Trophoblast cell (in vitro differentiated cells and primary cell): ENCODE measurements at regions not wholly inside any gene's neighbourhood (a gene's known extent, or its start where the extent isn't known, plus 50 kb on each side); places are given as distances from the start of the nearest gene placed in this dataset.
A peak's percentile ranks its signal among the peaks of the same experiment; 100 is the strongest.
"Not testable (repeated sequence)": the region's sequence is repeated elsewhere in the genome, so short reads cannot be mapped to it uniquely, and the experiment has no call there.

Source experiments
- DNase-seq, 2 donors: peaks; one replicate each; pipeline ENCODE4 v3.0.0-alpha.2; 2016
- H2AFZ ChIP-seq: 2 replicates; pipeline ENCODE4 v1.6.1; 2013; ENCODE audit warnings: low read length, moderate library complexity, mild to moderate bottlenecking; ENCODE audit not compliant: insufficient read depth, poor library complexity
- H2AK5ac ChIP-seq: 2 replicates; pipeline ENCODE4 v1.6.1; 2013; ENCODE audit warnings: mild to moderate bottlenecking, low read length
- H2BK120ac ChIP-seq: 2 replicates; pipeline ENCODE4 v1.6.1; 2013; ENCODE audit warnings: low read length, mild to moderate bottlenecking, moderate library complexity; ENCODE audit not compliant: insufficient read depth, poor library complexity
- H2BK12ac ChIP-seq: 2 replicates; pipeline ENCODE4 v1.6.1; 2013; ENCODE audit warnings: mild to moderate bottlenecking, low read length, moderate library complexity
- H2BK5ac ChIP-seq: 2 replicates; pipeline ENCODE4 v1.6.1; 2013; ENCODE audit warnings: low read length, low read depth, moderate library complexity, mild to moderate bottlenecking; ENCODE audit not compliant: poor library complexity
- H3K14ac ChIP-seq: 2 replicates; pipeline ENCODE4 v1.6.1; 2013; ENCODE audit warnings: mild to moderate bottlenecking, low read length
- H3K18ac ChIP-seq: 2 replicates; pipeline ENCODE4 v1.6.1; 2013; ENCODE audit warnings: mild to moderate bottlenecking, low read length
- H3K23ac ChIP-seq: 2 replicates; pipeline ENCODE4 v1.6.1; 2013; ENCODE audit warnings: low read length
- H3K27ac ChIP-seq: 2 replicates; pipeline ENCODE4 v1.5.1; 2013; ENCODE audit warnings: low read depth, mild to moderate bottlenecking, inconsistent platforms, low read length, moderate library complexity
- H3K27me3 ChIP-seq: 2 replicates; pipeline ENCODE4 v1.6.1; 2013; ENCODE audit warnings: inconsistent platforms, mild to moderate bottlenecking, low read length, moderate library complexity; ENCODE audit not compliant: insufficient read depth
- H3K36me3 ChIP-seq, 2 experiments: 1 replicate in 1 of 2; 2 replicates in 1 of 2; pipeline ENCODE4 v1.6.1; 2013; ENCODE audit warnings: low read length in 2 of 2, mild to moderate bottlenecking in 2 of 2, moderate library complexity in 1 of 2; ENCODE audit not compliant: insufficient read depth in 2 of 2, control insufficient read depth in 1 of 2
- H3K4ac ChIP-seq: 2 replicates; pipeline ENCODE4 v1.6.1; 2013; ENCODE audit warnings: low read depth, mild to moderate bottlenecking, low read length, moderate library complexity
- H3K4me1 ChIP-seq, 2 experiments: 1 replicate in 1 of 2; 2 replicates in 1 of 2; pipeline ENCODE4 v1.6.1; 2013; ENCODE audit warnings: low read length in 2 of 2, mild to moderate bottlenecking in 2 of 2, moderate library complexity in 1 of 2; ENCODE audit not compliant: insufficient read depth in 2 of 2, control insufficient read depth in 1 of 2
- H3K4me2 ChIP-seq: 2 replicates; pipeline ENCODE4 v1.6.1; 2013; ENCODE audit warnings: inconsistent platforms, mild to moderate bottlenecking, low read length, moderate library complexity
- H3K4me3 ChIP-seq: 2 replicates; pipeline ENCODE4 v1.5.1; 2013; ENCODE audit warnings: mild to moderate bottlenecking, low read depth, low read length, inconsistent platforms
- H3K79me1 ChIP-seq: one replicate; pipeline ENCODE4 v1.6.1; 2013; ENCODE audit warnings: low read length
- H3K79me2 ChIP-seq: 2 replicates; pipeline ENCODE4 v1.6.1; 2013; ENCODE audit warnings: low read length, mild to moderate bottlenecking; ENCODE audit not compliant: control insufficient read depth, insufficient read depth, poor library complexity
- H3K9ac ChIP-seq: 2 replicates; pipeline ENCODE4 v1.6.1; 2013; ENCODE audit warnings: mild to moderate bottlenecking, low read length
- H3K9me3 ChIP-seq: 2 replicates; pipeline ENCODE4 v1.6.1; 2013; ENCODE audit warnings: low read depth, mild to moderate bottlenecking, control low read depth, inconsistent platforms, low read length; ENCODE audit not compliant: insufficient read depth
- H4K12ac ChIP-seq: 2 replicates; pipeline ENCODE4 v1.6.1; 2013; ENCODE audit warnings: low read depth, mild to moderate bottlenecking, low read length, moderate library complexity
- H4K8ac ChIP-seq: 2 replicates; pipeline ENCODE4 v1.6.1; 2013; ENCODE audit warnings: low read depth, mild to moderate bottlenecking, low read length, moderate library complexity
- H4K91ac ChIP-seq: one replicate; pipeline ENCODE4 v1.6.1; 2013; ENCODE audit warnings: low read depth, mild to moderate bottlenecking, low read length, moderate library complexity
- WGBS: extraction: QIAGEN DNeasy Blood & Tissue Kit; methylation state at CpG from one replicate; pipeline ENCODE4 v1.1.7; 2013; ENCODE audit warnings: missing lambda C conversion rate; ENCODE audit not compliant: insufficient read length, insufficient coverage; ENCODE audit errors: extremely low coverage; 5-methylcytosine and 5-hydroxymethylcytosine counted together

DNA sequence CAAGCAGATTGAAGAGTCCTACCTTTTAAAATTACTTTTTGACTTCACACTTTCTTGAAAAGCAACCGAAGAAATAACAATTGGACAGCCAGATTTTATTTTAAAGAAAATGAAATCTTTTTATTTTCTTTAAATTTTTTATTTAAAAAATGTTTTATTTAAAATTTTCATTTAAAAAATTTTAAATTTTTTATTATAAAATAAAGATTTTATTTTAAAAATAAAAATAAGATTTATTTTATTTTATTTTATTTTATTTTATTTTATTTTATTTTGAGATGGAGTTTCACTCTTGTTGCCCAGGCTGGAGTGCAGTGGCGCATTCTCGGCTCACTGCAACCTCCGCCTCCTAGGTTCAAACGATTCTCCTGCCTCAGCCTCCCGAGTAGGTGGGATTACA, 144.5 kb downstream of the GPR85 start:
- not testable (repeated sequence) for H2AK5ac ChIP-seq, H3K36me3 ChIP-seq, H4K8ac ChIP-seq, H4K12ac ChIP-seq, H3K4ac ChIP-seq, H3K23ac ChIP-seq, H2BK120ac ChIP-seq, H2AFZ ChIP-seq, H3K4me3 ChIP-seq, H3K9ac ChIP-seq, H3K27me3 ChIP-seq, H3K79me2 ChIP-seq, H2BK5ac ChIP-seq, DNase-seq, H3K4me1 ChIP-seq, H3K18ac ChIP-seq, H3K27ac ChIP-seq, H3K79me1 ChIP-seq, H2BK12ac ChIP-seq, H3K4me2 ChIP-seq, H3K14ac ChIP-seq, H4K91ac ChIP-seq, H3K9me3 ChIP-seq
- no CpG with 5 or more reads among the region's 6 CpGs for WGBS

DNA sequence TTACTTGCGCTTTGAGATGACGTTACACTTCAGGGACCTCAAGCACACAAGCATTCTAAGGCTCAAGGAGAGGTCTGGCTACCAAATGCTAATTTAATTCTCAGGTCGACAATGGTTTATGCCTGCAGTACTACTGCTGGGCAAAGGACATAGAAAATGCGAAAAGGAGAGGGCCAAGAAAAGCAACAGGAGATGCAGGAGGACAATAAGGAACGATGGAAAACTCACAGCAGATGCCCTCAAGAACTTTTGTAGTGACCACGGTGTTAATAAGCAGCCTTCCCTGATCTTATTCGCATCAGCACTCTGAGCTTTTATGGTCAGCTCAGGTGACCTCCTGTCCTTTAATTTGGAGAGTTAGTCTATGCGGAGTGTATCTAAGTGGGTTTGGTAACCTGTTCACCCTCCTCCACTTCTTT, 146.3 kb downstream of the GPR85 start:
- peak overlapping the region; percentile 77 for H3K18ac ChIP-seq
- peak overlapping the region; percentile 91 for H3K4me2 ChIP-seq
- H3K9me3 ChIP-seq = no peaks in the 10 kb centered on the region

GRCh38 chr7:112939574-112940313, 146.9 kb downstream of the GPR85 start:
- H3K23ac ChIP-seq = no peak overlapping the region
- peak overlapping the region; percentile 91 for H3K4me2 ChIP-seq
- no peak overlapping the region for H2BK120ac ChIP-seq
- H3K27me3 ChIP-seq = no peaks in the 10 kb centered on the region
- H3K79me2 ChIP-seq = peaks cover 8% of the 10 kb centered on the region
- H3K18ac ChIP-seq = peak overlapping the region; percentile 77
- peak overlapping the region; percentile 58 for H2AFZ ChIP-seq
- peaks cover 3 to 6% of the 10 kb centered on the region in 2 experiments for H3K4me1 ChIP-seq
- peak overlapping the region; percentile 88 for H3K9ac ChIP-seq
- no CpG with 5 or more reads among the region's 55 CpGs for WGBS
- peaks cover 8% of the 10 kb centered on the region for H3K79me1 ChIP-seq
- DNase-seq = peak; percentile 100
- peak overlapping the region; percentile 85 for H3K4me3 ChIP-seq
- no peak overlapping the region for H2AK5ac ChIP-seq
- no peaks in the 10 kb centered on the region for H3K36me3 ChIP-seq
- peak overlapping the region; percentile 66 for H4K12ac ChIP-seq
- H2BK5ac ChIP-seq = peak overlapping the region; percentile 74
- H4K91ac ChIP-seq = peak overlapping the region; percentile 67
- H4K8ac ChIP-seq = peak overlapping the region; percentile 94
- H3K9me3 ChIP-seq = no peaks in the 10 kb centered on the region
- H3K4ac ChIP-seq = peak overlapping the region; percentile 9
- H3K27ac ChIP-seq = peak overlapping the region; percentile 66
- H3K14ac ChIP-seq = peak overlapping the region; percentile 71
- no peak overlapping the region for H2BK12ac ChIP-seq

More for the DNA sequence above, 146.3 kb downstream of the GPR85 start:
- H3K36me3 ChIP-seq = no peaks in the 10 kb centered on the region
- peak overlapping the region; percentile 66 for H3K27ac ChIP-seq
- no peak overlapping the region for H3K23ac ChIP-seq
- H4K8ac ChIP-seq = peak overlapping the region; percentile 94
- H3K14ac ChIP-seq = peak overlapping the region; percentile 71
- peak overlapping the region; percentile 66 for H4K12ac ChIP-seq
- H3K4me1 ChIP-seq = peaks cover 3 to 6% of the 10 kb centered on the region in 2 experiments
- DNase-seq = no peak
- no peak overlapping the region for H2BK12ac ChIP-seq
- peak overlapping the region; percentile 78 for H3K4me3 ChIP-seq
- peaks cover 8% of the 10 kb centered on the region for H3K79me2 ChIP-seq
- WGBS = no CpG with 5 or more reads among the region's 8 CpGs
- peak overlapping the region; percentile 88 for H3K9ac ChIP-seq
- no peaks in the 10 kb centered on the region for H3K27me3 ChIP-seq
- peaks cover 8% of the 10 kb centered on the region for H3K79me1 ChIP-seq
- H2BK5ac ChIP-seq = peak overlapping the region; percentile 74
- peak overlapping the region; percentile 67 for H4K91ac ChIP-seq
- peak overlapping the region; percentile 58 for H2AFZ ChIP-seq
- no peak overlapping the region for H2AK5ac ChIP-seq
- H2BK120ac ChIP-seq = no peak overlapping the region
- no peak overlapping the region for H3K4ac ChIP-seq

DNA sequence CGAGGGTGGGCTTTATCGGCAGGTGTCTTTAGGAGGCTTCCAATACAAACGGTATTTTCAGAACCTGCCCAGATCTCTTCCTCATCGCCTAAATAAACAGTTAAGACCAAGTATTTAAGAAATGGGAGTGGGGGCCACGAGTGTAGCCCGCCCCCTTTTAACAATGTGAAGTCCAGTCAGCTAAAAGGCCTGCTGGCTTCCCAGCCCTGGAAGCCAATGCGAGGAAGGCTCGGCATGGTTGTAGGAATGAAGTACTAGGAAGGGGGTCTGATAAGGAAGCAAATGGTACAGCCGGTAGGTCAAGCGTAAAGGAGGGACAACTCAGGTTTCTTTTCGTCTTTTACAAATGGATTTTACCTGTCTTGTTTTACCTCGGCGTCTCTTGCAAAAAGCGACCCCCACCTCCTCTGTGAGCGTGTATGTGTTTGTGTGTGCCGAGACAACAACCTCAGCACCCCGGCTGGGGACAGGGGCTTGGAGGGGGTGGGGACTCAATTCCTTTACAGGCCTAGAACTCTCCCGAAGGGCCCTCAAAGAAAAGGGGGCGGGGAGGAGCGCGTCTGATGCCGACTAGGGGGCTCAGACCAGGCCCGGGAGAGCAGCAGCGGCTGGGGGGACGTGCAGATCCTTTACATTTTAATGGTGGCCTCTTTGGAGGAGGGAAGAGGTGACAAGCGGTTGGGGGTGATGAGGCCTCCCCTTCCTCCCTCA, 147.6 kb downstream of the GPR85 start:
- peak overlapping the region; percentile 36 for H3K18ac ChIP-seq
- H2AFZ ChIP-seq = peak overlapping the region; percentile 38
- H4K91ac ChIP-seq = peak overlapping the region; percentile 22
- no peaks in the 10 kb centered on the region for H3K36me3 ChIP-seq
- peak overlapping the region; percentile 75 for H3K4me2 ChIP-seq
- H3K79me2 ChIP-seq = peaks cover 8% of the 10 kb centered on the region
- H3K4me1 ChIP-seq = peaks cover 3 to 6% of the 10 kb centered on the region in 2 experiments
- WGBS = no CpG with 5 or more reads among the region's 26 CpGs
- peak overlapping the region; percentile 85 for H3K4me3 ChIP-seq
- peak overlapping the region; percentile 10 for H3K14ac ChIP-seq
- H3K27ac ChIP-seq = peak overlapping the region; percentile 22
- no peak overlapping the region for H2BK12ac ChIP-seq
- H3K27me3 ChIP-seq = no peaks in the 10 kb centered on the region
- peak overlapping the region; percentile 44 for H3K9ac ChIP-seq
- peak overlapping the region; percentile 54 for H2BK5ac ChIP-seq
- H4K8ac ChIP-seq = peak overlapping the region; percentile 20
- H2BK120ac ChIP-seq = no peak overlapping the region
- peak overlapping the region; percentile 39 for H4K12ac ChIP-seq
- H3K9me3 ChIP-seq = no peaks in the 10 kb centered on the region
- H3K79me1 ChIP-seq = peaks cover 8% of the 10 kb centered on the region
- peak overlapping the region; percentile 78 for H3K4ac ChIP-seq
- no peak overlapping the region for H3K23ac ChIP-seq
- DNase-seq = peak; percentile 2 to 48
- no peak overlapping the region for H2AK5ac ChIP-seq
